Left ventricle myocardium inferior (tissue), 1 donor: ENCODE measurements at regions not wholly inside any gene's neighbourhood (a gene's known extent, or its start where the extent isn't known, plus 50 kb on each side); places are given as distances from the start of the nearest gene placed in this dataset.

Experiments used
- DNase-seq: peaks from one replicate; pipeline ENCODE4 v3.0.0-alpha.2; 2020
- H3K27ac ChIP-seq: fragments of 200-600 bp; replicated peaks from 2 replicates; pipeline ENCODE4 v1.8.0; 2021
- H3K27me3 ChIP-seq: fragments of 200-600 bp; 2 replicates; pipeline ENCODE4 v1.8.0; 2021; ENCODE audit warnings: low read depth
- H3K36me3 ChIP-seq: fragments of 200-600 bp; 2 replicates; pipeline ENCODE4 v1.8.0; 2021
- H3K4me1 ChIP-seq: fragments of 200-600 bp; 2 replicates; pipeline ENCODE4 v1.8.0; 2021
- H3K4me3 ChIP-seq: fragments of 200-600 bp; 2 replicates; pipeline ENCODE4 v1.8.0; 2021; ENCODE audit warnings: mild to moderate bottlenecking, moderate library complexity
- H3K9me3 ChIP-seq: fragments of 200-600 bp; replicated peaks from 2 replicates; pipeline ENCODE4 v1.8.0; 2021
- intact Hi-C: fragments of 100-400 bp; cut with micrococcal nuclease; formaldehyde crosslinking; loops from one replicate; pipeline ENCODE4 v1.11.0; 2022
- TF ChIP-seq, protein P1 (sequence below): fragments of 200-600 bp; IDR thresholded peaks from 2 replicates; pipeline ENCODE4 v1.8.0; 2021; ENCODE audit warnings: antibody characterized with exemption, mild to moderate bottlenecking, borderline replicate concordance
- donor health status: DM: no; HTN: yes; CAD: no; lungs with severe emphysema.

GRCh38 chr10:129101232-129101980, 365.6 kb upstream of the MGMT start:
- DNase-seq = no peak
- Histone ChIP-seq H3K27ac (no peak overlapping the region), H3K4me3 (no peak overlapping the region), H3K4me1 (peaks cover 31% of the 10 kb centered on the region), H3K36me3 (no peaks in the 10 kb centered on the region), H3K27me3 (peaks cover 4% of the 10 kb centered on the region), H3K9me3 (no peaks in the 10 kb centered on the region)
- intact Hi-C loops = no loop called here
- TF ChIP-seq, protein P1, sequence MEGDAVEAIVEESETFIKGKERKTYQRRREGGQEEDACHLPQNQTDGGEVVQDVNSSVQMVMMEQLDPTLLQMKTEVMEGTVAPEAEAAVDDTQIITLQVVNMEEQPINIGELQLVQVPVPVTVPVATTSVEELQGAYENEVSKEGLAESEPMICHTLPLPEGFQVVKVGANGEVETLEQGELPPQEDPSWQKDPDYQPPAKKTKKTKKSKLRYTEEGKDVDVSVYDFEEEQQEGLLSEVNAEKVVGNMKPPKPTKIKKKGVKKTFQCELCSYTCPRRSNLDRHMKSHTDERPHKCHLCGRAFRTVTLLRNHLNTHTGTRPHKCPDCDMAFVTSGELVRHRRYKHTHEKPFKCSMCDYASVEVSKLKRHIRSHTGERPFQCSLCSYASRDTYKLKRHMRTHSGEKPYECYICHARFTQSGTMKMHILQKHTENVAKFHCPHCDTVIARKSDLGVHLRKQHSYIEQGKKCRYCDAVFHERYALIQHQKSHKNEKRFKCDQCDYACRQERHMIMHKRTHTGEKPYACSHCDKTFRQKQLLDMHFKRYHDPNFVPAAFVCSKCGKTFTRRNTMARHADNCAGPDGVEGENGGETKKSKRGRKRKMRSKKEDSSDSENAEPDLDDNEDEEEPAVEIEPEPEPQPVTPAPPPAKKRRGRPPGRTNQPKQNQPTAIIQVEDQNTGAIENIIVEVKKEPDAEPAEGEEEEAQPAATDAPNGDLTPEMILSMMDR = no peak

- Histone ChIP-seq H3K4me3 (no peak overlapping the region), H3K27ac (no peak overlapping the region), H3K9me3 (no peaks in the 10 kb centered on the region), H3K36me3 (no peaks in the 10 kb centered on the region), H3K4me1 (peaks cover 20% of the 10 kb centered on the region), H3K27me3 (peaks cover 4% of the 10 kb centered on the region)
- TF ChIP-seq, protein P1 = no peak
- DNase-seq = no peak
- intact Hi-C loops = no loop called here
Observed at GRCh38 chr10:129102906-129103693, 363.9 kb upstream of the MGMT start.

- Histone ChIP-seq H3K4me1 (peaks cover 20% of the 10 kb centered on the region), H3K9me3 (no peaks in the 10 kb centered on the region), H3K27ac (peak overlapping the region; percentile 61), H3K27me3 (peaks cover 4% of the 10 kb centered on the region), H3K36me3 (no peaks in the 10 kb centered on the region), H3K4me3 (no peak overlapping the region)
- intact Hi-C loops = no loop called here
- no peak for DNase-seq
- TF ChIP-seq, protein P1 = no peak
Observed at GRCh38 chr10:129104266-129105045, 362.6 kb upstream of the MGMT start.

- DNase-seq = no peak
- H3K36me3 ChIP-seq = no peaks in the 10 kb centered on the region
- H3K27me3 ChIP-seq = peaks cover 4% of the 10 kb centered on the region
- no peaks in the 10 kb centered on the region for H3K9me3 ChIP-seq
- no peak overlapping the region for H3K4me3 ChIP-seq
- peaks cover 20% of the 10 kb centered on the region for H3K4me1 ChIP-seq
- TF ChIP-seq, protein P1 = no peak
- intact Hi-C loops = no loop called here
- peak overlapping the region; percentile 61 for H3K27ac ChIP-seq
Observed at GRCh38 chr10:129105266-129105665, 361.8 kb upstream of the MGMT start.

- Histone ChIP-seq H3K4me1 (peaks cover 20% of the 10 kb centered on the region), H3K4me3 (no peak overlapping the region), H3K36me3 (no peaks in the 10 kb centered on the region), H3K27ac (no peak overlapping the region), H3K9me3 (no peaks in the 10 kb centered on the region), H3K27me3 (peaks cover 4% of the 10 kb centered on the region)
- intact Hi-C loops = no loop called here
- DNase-seq = no peak
- TF ChIP-seq, protein P1 = no peak
Observed at GRCh38 chr10:129106314-129106713, 360.7 kb upstream of the MGMT start.
